ENCODE measurements at regions not wholly inside any gene's neighbourhood (a gene's known extent, or its start where the extent isn't known, plus 50 kb on each side); places are given as distances from the start of the nearest gene placed in this dataset.

DNA sequence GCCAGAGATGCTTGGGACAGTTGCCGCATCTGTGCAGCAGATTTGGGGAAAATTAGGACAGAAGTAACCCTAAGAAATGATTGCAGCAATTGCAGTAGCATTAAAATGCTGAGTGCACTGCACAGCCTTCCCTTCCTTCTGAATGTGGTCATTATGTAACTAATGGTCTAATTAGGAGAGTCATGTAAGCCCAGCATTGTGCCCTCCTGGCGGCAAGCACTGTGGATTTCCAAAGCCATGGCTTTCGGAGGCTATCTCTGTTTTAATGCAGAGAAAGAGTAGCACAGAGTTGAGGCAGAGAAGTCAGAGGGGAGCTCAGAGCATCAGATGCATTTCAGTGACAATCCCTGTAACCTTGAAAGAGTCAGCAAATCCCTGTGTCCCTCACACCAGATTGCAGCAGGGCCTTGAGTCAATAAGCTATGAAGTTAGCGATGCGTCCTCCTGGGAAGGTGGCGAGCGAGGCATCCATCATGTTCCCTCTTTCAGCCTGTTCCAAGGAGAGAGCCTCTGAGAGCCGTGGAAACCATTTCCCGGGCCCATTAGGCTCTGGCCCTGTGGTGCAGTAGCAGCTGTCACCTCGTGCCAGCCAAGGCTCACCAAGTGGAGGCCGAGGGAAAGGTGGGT is 307.2 kb downstream of the FBXO15 start (continued):
- TF ChIP-seq, protein P1, sequence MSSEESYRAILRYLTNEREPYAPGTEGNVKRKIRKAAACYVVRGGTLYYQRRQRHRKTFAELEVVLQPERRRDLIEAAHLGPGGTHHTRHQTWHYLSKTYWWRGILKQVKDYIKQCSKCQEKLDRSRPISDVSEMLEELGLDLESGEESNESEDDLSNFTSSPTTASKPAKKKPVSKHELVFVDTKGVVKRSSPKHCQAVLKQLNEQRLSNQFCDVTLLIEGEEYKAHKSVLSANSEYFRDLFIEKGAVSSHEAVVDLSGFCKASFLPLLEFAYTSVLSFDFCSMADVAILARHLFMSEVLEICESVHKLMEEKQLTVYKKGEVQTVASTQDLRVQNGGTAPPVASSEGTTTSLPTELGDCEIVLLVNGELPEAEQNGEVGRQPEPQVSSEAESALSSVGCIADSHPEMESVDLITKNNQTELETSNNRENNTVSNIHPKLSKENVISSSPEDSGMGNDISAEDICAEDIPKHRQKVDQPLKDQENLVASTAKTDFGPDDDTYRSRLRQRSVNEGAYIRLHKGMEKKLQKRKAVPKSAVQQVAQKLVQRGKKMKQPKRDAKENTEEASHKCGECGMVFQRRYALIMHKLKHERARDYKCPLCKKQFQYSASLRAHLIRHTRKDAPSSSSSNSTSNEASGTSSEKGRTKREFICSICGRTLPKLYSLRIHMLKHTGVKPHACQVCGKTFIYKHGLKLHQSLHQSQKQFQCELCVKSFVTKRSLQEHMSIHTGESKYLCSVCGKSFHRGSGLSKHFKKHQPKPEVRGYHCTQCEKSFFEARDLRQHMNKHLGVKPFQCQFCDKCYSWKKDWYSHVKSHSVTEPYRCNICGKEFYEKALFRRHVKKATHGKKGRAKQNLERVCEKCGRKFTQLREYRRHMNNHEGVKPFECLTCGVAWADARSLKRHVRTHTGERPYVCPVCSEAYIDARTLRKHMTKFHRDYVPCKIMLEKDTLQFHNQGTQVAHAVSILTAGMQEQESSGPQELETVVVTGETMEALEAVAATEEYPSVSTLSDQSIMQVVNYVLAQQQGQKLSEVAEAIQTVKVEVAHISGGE (CRISPR knock-in tag; IDR thresholded peaks at IDR 0.05), result no peak
- TF ChIP-seq, protein P2, sequence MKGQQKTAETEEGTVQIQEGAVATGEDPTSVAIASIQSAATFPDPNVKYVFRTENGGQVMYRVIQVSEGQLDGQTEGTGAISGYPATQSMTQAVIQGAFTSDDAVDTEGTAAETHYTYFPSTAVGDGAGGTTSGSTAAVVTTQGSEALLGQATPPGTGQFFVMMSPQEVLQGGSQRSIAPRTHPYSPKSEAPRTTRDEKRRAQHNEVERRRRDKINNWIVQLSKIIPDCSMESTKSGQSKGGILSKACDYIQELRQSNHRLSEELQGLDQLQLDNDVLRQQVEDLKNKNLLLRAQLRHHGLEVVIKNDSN (IDR thresholded peaks at IDR 0.05; ENCODE audit: borderline replicate concordance, extremely low read length, insufficient read depth, low read depth, low read length), result no peak
- no peak for TF ChIP-seq SMAD5 (IDR thresholded peaks at IDR 0.05; ENCODE audit: low read depth)

DNA sequence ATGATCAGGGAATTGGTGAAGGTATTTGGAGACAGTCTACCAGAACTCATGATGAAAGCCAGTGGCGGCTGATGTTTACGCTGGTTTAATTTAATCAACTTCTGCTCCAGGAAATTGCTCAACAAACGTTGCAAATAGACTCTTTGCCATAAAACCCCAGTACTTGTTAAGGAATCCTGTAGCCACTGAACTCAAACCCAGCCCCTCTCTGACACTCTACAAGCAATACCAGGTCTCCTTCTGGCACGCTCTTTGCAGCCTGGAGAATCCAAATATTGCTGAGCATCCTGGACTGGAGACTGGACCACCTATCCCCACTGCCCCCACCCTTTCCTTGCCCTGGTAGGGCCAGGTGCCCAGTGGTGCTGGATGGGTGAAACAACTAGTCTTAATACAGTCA is 308.2 kb downstream of the FBXO15 start:
- Histone ChIP-seq H3K36me3 (ENCODE audit: control insufficient read depth in 2 of 2, insufficient read depth in 2 of 2, low read length in 1 of 2) (no peaks in the 10 kb centered on the region), H3K4me2 (ENCODE audit: control insufficient read depth, insufficient read depth) (no peak overlapping the region), H3K4me1 (ENCODE audit: control insufficient read depth, insufficient read depth, low read length) (no peaks in the 10 kb centered on the region), H3K27ac (ENCODE audit: control insufficient read depth, insufficient read depth) (no peak overlapping the region), H3K9ac (ENCODE audit: control insufficient read depth, insufficient read depth, low read length) (no peak overlapping the region), H3K4me3 (no peak overlapping the region), H3K27me3 (replicated peaks in 1 of 2; ENCODE audit: control insufficient read depth in 2 of 2, insufficient read depth in 2 of 2, low read length in 1 of 2) (no peaks in the 10 kb centered on the region), H4K20me1 (ENCODE audit: control insufficient read depth, insufficient read depth) (no peaks in the 10 kb centered on the region), H3K79me2 (ENCODE audit: control insufficient read depth, insufficient read depth, low read length) (no peaks in the 10 kb centered on the region), H3K9me3 (replicated peaks; ENCODE audit: control insufficient read depth, insufficient read depth, low read length) (no peaks in the 10 kb centered on the region), H2AFZ (ENCODE audit: control insufficient read depth, low read depth, low read length) (no peak overlapping the region)
- ChIA-PET SMC1A (ENCODE audit: uncharacterized antibody, unreplicated experiment) (interaction anchor here (1.8 kb wide), 1 partner anchor 11 kb away, joined by 3 read pairs; no protein-coding TSS in a partner anchor), RAD21 (ENCODE audit: unreplicated experiment) (no interaction called here), CTCF (no interaction called here), POLR2A (no interaction called here)
- FAIRE-seq, result no peak
- intact Hi-C loops (cut with micrococcal nuclease; ENCODE audit: unreplicated experiment), result no loop called here
- DNase-seq (ENCODE audit: low read depth, low spot score), result no peak
- in situ Hi-C loops (cut with MboI), result loop anchor here (5.0 kb wide), 1 partner anchor 1077 kb away; no protein-coding TSS in a partner anchor
- ATAC-seq, result no peak
- BruUV-seq (replicated peaks), result no TSS peak
- WGBS (ENCODE audit: insufficient coverage, insufficient replicate concordance, low lambda C conversion rate, missing lambda C conversion rate), result 38% methylated on average over 4 of the region's 4 CpGs
- no peak for TF ChIP-seq CREB1 (IDR thresholded peaks at IDR 0.05; ENCODE audit: low read depth)
- no peak for TF ChIP-seq YBX1 (IDR thresholded peaks at IDR 0.05)
- TF ChIP-seq, protein P3, sequence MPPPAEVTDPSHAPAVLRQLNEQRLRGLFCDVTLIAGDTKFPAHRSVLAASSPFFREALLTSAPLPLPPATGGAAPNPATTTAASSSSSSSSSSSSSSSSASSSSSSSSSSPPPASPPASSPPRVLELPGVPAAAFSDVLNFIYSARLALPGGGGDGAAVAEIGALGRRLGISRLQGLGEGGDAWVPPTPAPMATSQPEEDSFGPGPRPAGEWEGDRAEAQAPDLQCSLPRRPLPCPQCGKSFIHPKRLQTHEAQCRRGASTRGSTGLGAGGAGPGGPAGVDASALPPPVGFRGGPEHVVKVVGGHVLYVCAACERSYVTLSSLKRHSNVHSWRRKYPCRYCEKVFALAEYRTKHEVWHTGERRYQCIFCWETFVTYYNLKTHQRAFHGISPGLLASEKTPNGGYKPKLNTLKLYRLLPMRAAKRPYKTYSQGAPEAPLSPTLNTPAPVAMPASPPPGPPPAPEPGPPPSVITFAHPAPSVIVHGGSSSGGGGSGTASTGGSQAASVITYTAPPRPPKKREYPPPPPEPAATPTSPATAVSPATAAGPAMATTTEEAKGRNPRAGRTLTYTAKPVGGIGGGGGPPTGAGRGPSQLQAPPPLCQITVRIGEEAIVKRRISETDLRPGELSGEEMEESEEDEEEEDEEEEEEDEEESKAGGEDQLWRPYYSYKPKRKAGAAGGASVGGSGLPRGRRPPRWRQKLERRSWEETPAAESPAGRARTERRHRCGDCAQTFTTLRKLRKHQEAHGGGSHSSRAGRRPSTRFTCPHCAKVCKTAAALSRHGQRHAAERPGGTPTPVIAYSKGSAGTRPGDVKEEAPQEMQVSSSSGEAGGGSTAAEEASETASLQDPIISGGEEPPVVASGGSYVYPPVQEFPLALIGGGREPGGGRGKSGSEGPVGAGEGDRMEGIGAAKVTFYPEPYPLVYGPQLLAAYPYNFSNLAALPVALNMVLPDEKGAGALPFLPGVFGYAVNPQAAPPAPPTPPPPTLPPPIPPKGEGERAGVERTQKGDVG (CRISPR knock-in tag; IDR thresholded peaks at IDR 0.05), result no peak
- TF ChIP-seq, protein P4, sequence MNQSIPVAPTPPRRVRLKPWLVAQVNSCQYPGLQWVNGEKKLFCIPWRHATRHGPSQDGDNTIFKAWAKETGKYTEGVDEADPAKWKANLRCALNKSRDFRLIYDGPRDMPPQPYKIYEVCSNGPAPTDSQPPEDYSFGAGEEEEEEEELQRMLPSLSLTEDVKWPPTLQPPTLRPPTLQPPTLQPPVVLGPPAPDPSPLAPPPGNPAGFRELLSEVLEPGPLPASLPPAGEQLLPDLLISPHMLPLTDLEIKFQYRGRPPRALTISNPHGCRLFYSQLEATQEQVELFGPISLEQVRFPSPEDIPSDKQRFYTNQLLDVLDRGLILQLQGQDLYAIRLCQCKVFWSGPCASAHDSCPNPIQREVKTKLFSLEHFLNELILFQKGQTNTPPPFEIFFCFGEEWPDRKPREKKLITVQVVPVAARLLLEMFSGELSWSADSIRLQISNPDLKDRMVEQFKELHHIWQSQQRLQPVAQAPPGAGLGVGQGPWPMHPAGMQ (IDR thresholded peaks at IDR 0.05; ENCODE audit: borderline replicate concordance), result no peak
- no peak for TF ChIP-seq SMC3 (IDR thresholded peaks at IDR 0.05; ENCODE audit: borderline replicate concordance, low read length)
- no peak for TF ChIP-seq ESRRA (IDR thresholded peaks at IDR 0.05; ENCODE audit: low read length)
- TF ChIP-seq WRNIP1 (IDR thresholded peaks at IDR 0.05; ENCODE audit: borderline replicate concordance, low read depth, low read length), result no peak
- TF ChIP-seq NFYB (IDR thresholded peaks at IDR 0.05; ENCODE audit: insufficient read depth, low read depth, low read length), result no peak
